Lower leg skin (tissue), 4 donors: ENCODE measurements at regions not wholly inside any gene's neighbourhood (a gene's known extent, or its start where the extent isn't known, plus 50 kb on each side); places are given as distances from the start of the nearest gene placed in this dataset.

Experiments used
- DNase-seq, 2 donors: peaks; one replicate each; pipeline ENCODE4 v3.0.0-alpha.2; 2019; ENCODE audit warnings: low spot score in 2 of 2
- H3K4me3 ChIP-seq: fragments of 200-600 bp; sonication (generic); 2 replicates; pipeline ENCODE4 v1.5.1; 2017; ENCODE audit warnings: mild to moderate bottlenecking, low read depth; ENCODE audit not compliant: poor library complexity, severe bottlenecking
- POLR2A ChIP-seq, 2 donors: fragments of 450-650 bp; IDR thresholded peaks; one replicate each; pipeline ENCODE4 v1.6.1; 2016 to 2017; ENCODE audit warnings: antibody characterized with exemption in 2 of 2, mild to moderate bottlenecking in 1 of 2, moderate library complexity in 1 of 2
- WGBS, 2 donors: methylation state at CpG; one replicate each; pipeline ENCODE4 v1.1.5; 2018; 5-methylcytosine and 5-hydroxymethylcytosine counted together
- intact Hi-C: fragments of 100-400 bp; cut with DNase I; formaldehyde crosslinking; loops from one replicate; pipeline ENCODE4 v1.15.0; 2023; ENCODE audit warnings: low total_unique reads
- TF ChIP-seq, protein P1 (sequence below), 3 donors: fragments of 450-650 bp; IDR thresholded peaks; one replicate each; pipeline ENCODE4 v1.5.1; 2016; ENCODE audit warnings: antibody characterized with exemption in 3 of 3, mild to moderate bottlenecking in 3 of 3, moderate library complexity in 2 of 3

DNA sequence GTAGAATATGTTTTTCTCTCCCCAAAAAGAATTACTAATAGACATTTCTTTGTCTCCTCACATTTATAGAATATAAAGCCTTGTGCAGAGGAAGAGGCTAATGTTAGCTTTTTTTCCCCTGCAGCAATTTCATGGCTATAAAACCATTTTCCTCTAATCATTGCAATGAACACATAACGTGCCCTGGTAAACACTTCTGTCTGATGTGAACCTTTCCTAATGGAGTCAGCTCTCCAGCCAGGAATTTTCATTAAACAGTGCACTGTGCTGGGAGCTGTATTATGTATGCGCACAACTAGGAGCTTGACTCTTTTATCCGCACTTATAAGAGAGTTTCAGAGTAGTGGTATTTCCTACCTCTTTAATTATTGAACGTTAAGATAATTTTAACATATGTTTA, 63.9 kb upstream of the SPATS2L start:
- WGBS, 2 donors: 35 to 48% methylated on average over 4 of the region's 4 CpGs
- no peak for TF ChIP-seq POLR2A (IDR thresholded peaks at IDR 0.05)
- TF ChIP-seq, protein P1, sequence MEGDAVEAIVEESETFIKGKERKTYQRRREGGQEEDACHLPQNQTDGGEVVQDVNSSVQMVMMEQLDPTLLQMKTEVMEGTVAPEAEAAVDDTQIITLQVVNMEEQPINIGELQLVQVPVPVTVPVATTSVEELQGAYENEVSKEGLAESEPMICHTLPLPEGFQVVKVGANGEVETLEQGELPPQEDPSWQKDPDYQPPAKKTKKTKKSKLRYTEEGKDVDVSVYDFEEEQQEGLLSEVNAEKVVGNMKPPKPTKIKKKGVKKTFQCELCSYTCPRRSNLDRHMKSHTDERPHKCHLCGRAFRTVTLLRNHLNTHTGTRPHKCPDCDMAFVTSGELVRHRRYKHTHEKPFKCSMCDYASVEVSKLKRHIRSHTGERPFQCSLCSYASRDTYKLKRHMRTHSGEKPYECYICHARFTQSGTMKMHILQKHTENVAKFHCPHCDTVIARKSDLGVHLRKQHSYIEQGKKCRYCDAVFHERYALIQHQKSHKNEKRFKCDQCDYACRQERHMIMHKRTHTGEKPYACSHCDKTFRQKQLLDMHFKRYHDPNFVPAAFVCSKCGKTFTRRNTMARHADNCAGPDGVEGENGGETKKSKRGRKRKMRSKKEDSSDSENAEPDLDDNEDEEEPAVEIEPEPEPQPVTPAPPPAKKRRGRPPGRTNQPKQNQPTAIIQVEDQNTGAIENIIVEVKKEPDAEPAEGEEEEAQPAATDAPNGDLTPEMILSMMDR (IDR thresholded peaks at IDR 0.05): no peak
- no peak for DNase-seq
- no peak overlapping the region for H3K4me3 ChIP-seq
- intact Hi-C loops: no loop called here

- H3K4me3 ChIP-seq: no peak overlapping the region
- 28 to 53% methylated on average over 7 of the region's 7 CpGs for WGBS, 2 donors
- TF ChIP-seq, protein P1 (IDR thresholded peaks at IDR 0.05): no peak
- TF ChIP-seq POLR2A (IDR thresholded peaks at IDR 0.05): no peak
- no peak for DNase-seq
- intact Hi-C loops: no loop called here
These were observed 63.1 kb upstream of the SPATS2L start for GRCh38 chr2:200243441-200243840.

GRCh38 chr2:200244111-200244510, 62.4 kb upstream of the SPATS2L start:
- no peak for DNase-seq
- no peak for TF ChIP-seq POLR2A (IDR thresholded peaks at IDR 0.05)
- TF ChIP-seq, protein P1 (IDR thresholded peaks at IDR 0.05): no peak
- intact Hi-C loops: no loop called here
- WGBS, 2 donors: 96 to 97% methylated on average over 1 of the region's 1 CpG
- H3K4me3 ChIP-seq: no peak overlapping the region

DNA sequence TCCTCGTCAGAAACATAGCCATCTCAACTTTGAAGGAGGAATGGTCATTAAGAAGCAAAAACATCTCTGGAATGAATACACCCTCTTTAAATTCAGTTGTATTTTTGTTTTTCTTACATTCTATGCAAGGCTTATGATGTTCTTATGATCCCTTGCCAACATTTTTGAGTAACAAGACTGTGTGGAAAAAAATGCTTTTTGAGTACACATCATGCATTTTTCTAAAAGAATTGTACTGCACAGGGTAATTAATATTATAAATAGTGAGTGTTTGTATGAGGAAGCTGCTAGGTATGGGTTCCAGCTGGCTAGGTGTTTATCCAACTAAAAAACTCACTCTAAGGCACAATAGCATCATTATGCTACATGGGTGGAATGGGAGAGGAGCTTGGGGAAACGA, 59.0 kb upstream of the SPATS2L start:
- 53 to 61% methylated on average over 2 of the region's 2 CpGs for WGBS, 2 donors
- H3K4me3 ChIP-seq: no peak overlapping the region
- intact Hi-C loops: no loop called here
- TF ChIP-seq, protein P1 (IDR thresholded peaks at IDR 0.05): no peak
- TF ChIP-seq POLR2A (IDR thresholded peaks at IDR 0.05): no peak
- no peak for DNase-seq

DNA sequence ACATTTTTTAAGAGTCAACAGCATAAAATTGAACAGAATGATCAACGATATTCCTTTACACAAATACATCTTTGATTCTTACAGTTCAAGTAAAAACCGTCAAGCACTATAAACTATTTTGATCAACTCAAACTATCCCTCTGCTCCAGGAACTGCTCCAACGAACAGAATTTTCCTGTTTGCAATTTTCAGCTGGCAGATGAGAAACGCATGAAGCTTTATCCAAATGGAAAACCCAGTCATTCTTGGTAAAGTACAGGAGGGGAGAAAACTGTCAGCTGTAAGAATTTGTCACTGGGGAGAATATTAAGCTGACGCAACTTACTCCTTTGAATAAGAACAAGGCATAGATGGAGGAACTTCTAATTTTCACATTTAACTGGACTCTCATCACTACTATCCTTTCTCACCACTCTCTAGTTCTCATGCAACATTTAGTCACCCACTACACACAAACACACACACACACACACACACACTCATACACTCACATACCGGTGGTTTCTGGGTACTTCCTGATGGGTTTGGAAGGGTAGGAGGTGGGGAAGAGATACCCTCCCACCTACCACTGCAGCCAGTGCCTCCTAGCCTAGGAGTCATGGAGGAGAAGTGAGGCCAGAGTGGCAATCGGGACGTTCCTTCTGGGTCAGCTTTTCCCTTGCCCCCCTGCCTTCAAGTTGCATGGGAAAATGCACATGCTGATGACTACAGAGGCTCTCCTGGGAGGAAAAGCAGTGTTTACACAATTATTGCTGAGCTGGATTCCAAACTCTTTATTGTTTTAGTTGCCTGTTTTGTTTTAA, 54.0 kb upstream of the SPATS2L start:
- H3K4me3 ChIP-seq: no peak overlapping the region
- 39 to 49% methylated on average over 8 of the region's 8 CpGs for WGBS, 2 donors
- TF ChIP-seq, protein P1 (IDR thresholded peaks at IDR 0.05): no peak
- TF ChIP-seq POLR2A (IDR thresholded peaks at IDR 0.05): no peak
- peak in 1 of 2 donors; percentile 37 for DNase-seq
- intact Hi-C loops: no loop called here

- no peak for TF ChIP-seq POLR2A (IDR thresholded peaks at IDR 0.05)
- TF ChIP-seq, protein P1 (IDR thresholded peaks at IDR 0.05): no peak
- no peak overlapping the region for H3K4me3 ChIP-seq
- intact Hi-C loops: no loop called here
- DNase-seq: no peak
- 27 to 30% methylated on average over 2 of the region's 2 CpGs for WGBS, 2 donors
These were observed 52.9 kb upstream of the SPATS2L start for GRCh38 chr2:200253639-200254038.
